Activated T-helper 2 cell treated with anti-CD3 and anti-CD28 coated beads, Interferon-gamma antibody, Interleukin-2, Interleukin-4, amounts not matched to agents 10 μg/mL and 5 μg/mL and 100 μg/mL, durations not matched to agents 14 hours and 24 hours and 36 hours (primary cell): ENCODE measurements at regions not wholly inside any gene's neighbourhood (a gene's known extent, or its start where the extent isn't known, plus 50 kb on each side); places are given as distances from the start of the nearest gene placed in this dataset.
A peak's percentile ranks its signal among the peaks of the same experiment; 100 is the strongest.

Experiments
- DNase-seq: peaks from one replicate; pipeline ENCODE4 v3.0.0; 2021; ENCODE audit warnings: low spot score
- H3K27ac Mint-ChIP-seq: one replicate; pipeline ENCODE4 v1.8.0; 2021; ENCODE audit warnings: mixed read lengths
- H3K27me3 Mint-ChIP-seq: one replicate; pipeline ENCODE4 v1.8.0; 2021; ENCODE audit warnings: low read depth, mixed read lengths
- H3K36me3 Mint-ChIP-seq: one replicate; pipeline ENCODE4 v1.8.0; 2021; ENCODE audit warnings: low read depth, mixed read lengths
- H3K4me1 Mint-ChIP-seq: one replicate; pipeline ENCODE4 v1.8.0; 2021; ENCODE audit warnings: low read depth, mixed read lengths
- H3K4me3 Mint-ChIP-seq: one replicate; pipeline ENCODE4 v1.8.0; 2021; ENCODE audit warnings: low read depth, mild to moderate bottlenecking, moderate library complexity, mixed read lengths
- H3K9me3 Mint-ChIP-seq: one replicate; pipeline ENCODE4 v1.8.0; 2021; ENCODE audit warnings: mixed read lengths
- intact Hi-C: fragments of 100-400 bp; cut with micrococcal nuclease; formaldehyde crosslinking; loops from one replicate; pipeline ENCODE4 v1.15.1; 2023

- intact Hi-C loops, result no loop called here
- DNase-seq, result no peak
- Mint-ChIP-seq H3K4me1 (no peaks in the 10 kb centered on the region), H3K4me3 (no peak overlapping the region), H3K27me3 (peaks cover 4% of the 10 kb centered on the region), H3K9me3 (no peaks in the 10 kb centered on the region), H3K36me3 (no peaks in the 10 kb centered on the region), H3K27ac (no peak overlapping the region)
Measured at GRCh38 chr22:49070501-49070900, 757.2 kb downstream of the BRD1 start.

DNA sequence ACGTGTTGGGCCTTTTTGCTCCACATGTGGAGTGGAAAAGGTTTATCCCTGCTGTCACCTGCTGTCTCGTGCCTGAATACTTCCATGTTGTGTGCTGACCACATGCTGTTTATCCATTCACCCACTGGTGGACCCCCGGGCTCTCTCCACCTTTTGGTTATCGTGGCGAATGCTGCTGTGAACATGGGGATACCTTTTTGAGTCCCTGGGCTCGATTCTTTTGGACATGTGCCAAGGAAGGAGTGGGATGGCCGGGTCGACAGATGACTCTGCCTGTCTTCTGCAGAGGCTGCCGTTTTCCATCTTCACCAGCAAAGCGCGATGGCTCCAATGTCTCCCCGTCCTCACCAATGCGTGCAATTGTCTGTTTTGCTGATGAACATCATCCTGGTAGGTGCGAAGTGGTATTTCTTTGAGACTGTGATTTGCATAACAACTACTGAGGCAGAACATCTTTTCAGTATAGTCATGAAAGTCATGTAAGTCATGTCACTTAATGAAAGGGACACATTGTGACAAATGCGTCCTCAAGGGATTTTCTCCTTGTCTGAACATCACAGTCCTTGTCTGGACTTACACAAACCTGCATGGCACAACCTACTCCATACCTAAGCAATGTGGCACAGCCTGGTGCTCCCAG is 758.7 kb downstream of the BRD1 start:
- Mint-ChIP-seq H3K27ac (no peak overlapping the region), H3K9me3 (no peaks in the 10 kb centered on the region), H3K36me3 (no peaks in the 10 kb centered on the region), H3K4me3 (no peak overlapping the region), H3K27me3 (peaks cover 4% of the 10 kb centered on the region), H3K4me1 (no peaks in the 10 kb centered on the region)
- intact Hi-C loops, result no loop called here
- DNase-seq, result no peak

DNA sequence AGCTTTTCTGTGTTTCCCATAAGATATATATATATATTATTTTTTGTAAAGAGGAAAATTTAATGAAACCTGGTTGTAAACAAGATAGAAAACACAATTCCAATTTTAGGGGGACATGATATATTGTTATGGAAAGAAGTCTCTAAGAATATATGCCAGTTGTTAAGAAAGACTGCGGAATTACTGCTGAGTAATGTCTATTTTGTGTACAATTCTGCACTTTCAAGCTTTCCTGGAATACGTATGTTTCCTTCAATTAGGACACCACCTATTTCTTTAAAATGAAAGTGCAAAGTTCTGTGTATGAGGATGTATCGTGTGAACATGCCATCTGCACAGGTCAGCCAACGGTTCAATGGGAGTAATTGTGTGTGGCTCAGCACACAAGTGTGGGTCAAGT is 760.2 kb downstream of the BRD1 start:
- no peak overlapping the region for H3K27ac Mint-ChIP-seq
- H3K36me3 Mint-ChIP-seq, result no peaks in the 10 kb centered on the region
- H3K4me3 Mint-ChIP-seq, result no peak overlapping the region
- H3K9me3 Mint-ChIP-seq, result no peaks in the 10 kb centered on the region
- peaks cover 4% of the 10 kb centered on the region for H3K27me3 Mint-ChIP-seq
- H3K4me1 Mint-ChIP-seq, result no peaks in the 10 kb centered on the region
- DNase-seq, result no peak
- intact Hi-C loops, result no loop called here

GRCh38 chr22:49066619-49067018 is 761.1 kb downstream of the BRD1 start:
- Mint-ChIP-seq H3K27ac (no peak overlapping the region), H3K4me1 (no peaks in the 10 kb centered on the region), H3K36me3 (no peaks in the 10 kb centered on the region), H3K9me3 (no peaks in the 10 kb centered on the region), H3K27me3 (peaks cover 4% of the 10 kb centered on the region), H3K4me3 (no peak overlapping the region)
- no peak for DNase-seq
- intact Hi-C loops, result no loop called here

- Mint-ChIP-seq H3K9me3 (no peaks in the 10 kb centered on the region), H3K27me3 (peaks cover 4% of the 10 kb centered on the region), H3K4me1 (no peaks in the 10 kb centered on the region), H3K4me3 (no peak overlapping the region), H3K36me3 (no peaks in the 10 kb centered on the region), H3K27ac (no peak overlapping the region)
- intact Hi-C loops, result no loop called here
- no peak for DNase-seq
Measured at GRCh38 chr22:49064836-49065235, 762.8 kb downstream of the BRD1 start.

GRCh38 chr22:49063545-49063890 is 764.2 kb downstream of the BRD1 start:
- H3K27ac Mint-ChIP-seq, result no peak overlapping the region
- intact Hi-C loops, result no loop called here
- no peaks in the 10 kb centered on the region for H3K4me1 Mint-ChIP-seq
- DNase-seq, result no peak
- no peaks in the 10 kb centered on the region for H3K36me3 Mint-ChIP-seq
- H3K9me3 Mint-ChIP-seq, result no peaks in the 10 kb centered on the region
- peaks cover 4% of the 10 kb centered on the region for H3K27me3 Mint-ChIP-seq
- H3K4me3 Mint-ChIP-seq, result no peak overlapping the region

DNA sequence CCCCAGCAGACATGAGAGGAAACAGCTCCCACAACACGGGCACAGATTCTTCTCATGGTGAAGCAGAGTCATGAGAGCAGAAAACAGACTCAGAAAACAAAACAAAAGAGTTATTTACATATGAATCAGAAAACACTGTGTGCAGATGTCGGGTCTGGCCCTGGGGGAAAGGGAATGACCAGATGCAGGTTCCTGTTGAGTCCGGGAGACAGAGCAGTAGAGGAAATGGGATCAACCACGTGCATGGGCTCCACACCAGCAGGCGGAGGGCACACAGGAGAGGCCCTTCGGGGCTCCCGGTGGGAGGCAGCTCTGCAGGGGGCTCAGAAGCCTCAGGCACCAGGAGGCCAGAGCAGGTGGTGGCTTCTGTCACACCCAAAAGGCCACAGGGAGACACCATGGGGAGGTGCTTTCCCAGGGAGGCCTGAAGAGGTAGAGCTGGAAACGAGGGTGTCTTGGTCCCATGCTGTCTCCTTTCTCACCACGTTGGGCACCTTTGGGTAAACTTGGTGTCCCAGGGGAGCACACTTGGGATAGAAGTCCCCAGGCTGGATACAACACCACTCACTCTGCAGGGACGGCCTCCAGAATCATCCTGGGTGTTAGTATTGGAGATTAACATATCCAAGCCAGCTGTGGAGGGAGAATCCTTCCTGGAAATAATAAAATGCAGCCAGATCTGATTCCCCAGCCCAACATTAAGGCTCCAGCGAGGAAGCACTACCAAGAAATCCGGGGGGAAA is 764.7 kb downstream of the BRD1 start:
- H3K27me3 Mint-ChIP-seq, result peaks cover 4% of the 10 kb centered on the region

DNA sequence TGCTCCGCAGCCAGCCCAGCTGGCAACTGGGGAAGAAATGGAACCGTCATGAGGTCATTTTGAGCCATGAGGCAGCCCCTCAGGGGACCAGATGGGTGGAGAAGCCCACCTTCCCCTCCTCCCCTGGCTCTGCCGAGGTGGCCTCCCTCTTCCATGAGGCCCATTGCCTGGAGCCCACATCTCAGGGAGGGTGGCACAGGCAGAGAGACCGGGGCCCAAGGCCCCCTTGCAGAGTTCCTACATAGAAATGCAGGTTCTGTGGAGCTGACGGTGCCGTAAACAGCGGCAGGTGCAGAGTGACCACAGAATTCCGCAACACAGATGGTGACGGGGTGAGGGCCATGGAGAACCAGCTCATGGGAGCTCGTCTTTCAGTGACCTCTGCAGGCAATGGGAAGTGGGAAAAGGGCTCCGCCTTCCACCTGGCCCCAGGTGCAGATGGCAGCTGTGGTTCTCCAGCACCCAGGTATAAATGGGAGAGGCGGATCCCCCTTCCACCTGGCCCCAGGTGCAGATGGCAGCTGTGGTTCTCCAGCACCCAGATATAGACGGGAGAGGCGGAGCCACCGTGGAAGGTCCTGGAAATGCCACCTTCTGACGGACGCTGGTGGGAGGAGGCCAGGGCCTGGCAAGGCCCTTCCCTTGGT is 765.4 kb downstream of the BRD1 start:
- H3K9me3 Mint-ChIP-seq, result no peaks in the 10 kb centered on the region
- no peak for DNase-seq
- H3K27me3 Mint-ChIP-seq, result peaks cover 4% of the 10 kb centered on the region
- intact Hi-C loops, result no loop called here
- no peak overlapping the region for H3K4me3 Mint-ChIP-seq
- H3K4me1 Mint-ChIP-seq, result no peaks in the 10 kb centered on the region
- H3K36me3 Mint-ChIP-seq, result no peaks in the 10 kb centered on the region
- H3K27ac Mint-ChIP-seq, result no peak overlapping the region

More for the DNA sequence above, 764.7 kb downstream of the BRD1 start:
- Mint-ChIP-seq H3K4me1 (no peaks in the 10 kb centered on the region), H3K36me3 (no peaks in the 10 kb centered on the region), H3K9me3 (no peaks in the 10 kb centered on the region), H3K4me3 (no peak overlapping the region), H3K27ac (no peak overlapping the region)
- no peak for DNase-seq
- intact Hi-C loops, result no loop called here

GRCh38 chr22:49057910-49058309 is 769.8 kb downstream of the BRD1 start:
- DNase-seq, result no peak
- Mint-ChIP-seq H3K9me3 (no peaks in the 10 kb centered on the region), H3K4me3 (no peak overlapping the region), H3K36me3 (no peaks in the 10 kb centered on the region), H3K27ac (no peak overlapping the region), H3K27me3 (no peaks in the 10 kb centered on the region), H3K4me1 (no peaks in the 10 kb centered on the region)
- intact Hi-C loops, result no loop called here

DNA sequence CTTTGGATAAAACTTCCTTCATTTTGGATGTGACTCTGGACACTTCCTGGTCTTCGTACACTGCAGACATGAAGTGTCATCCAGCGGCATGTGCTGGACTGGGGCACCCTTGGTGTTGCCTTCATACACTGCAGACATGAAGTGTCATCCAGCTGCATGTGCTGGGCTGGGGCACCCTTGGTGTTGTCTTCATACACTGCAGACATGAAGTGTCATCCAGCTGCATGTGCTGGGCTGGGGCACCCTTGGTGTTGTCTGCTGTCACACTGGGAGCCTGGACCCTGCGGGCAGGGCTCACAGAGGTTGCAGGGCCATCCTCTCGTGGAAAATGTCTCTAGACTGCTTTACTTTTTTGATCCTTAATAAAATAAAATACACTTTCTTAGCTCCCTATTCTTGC is 771.4 kb downstream of the BRD1 start:
- no peak for DNase-seq
- H3K9me3 Mint-ChIP-seq, result no peaks in the 10 kb centered on the region
- no peak overlapping the region for H3K4me3 Mint-ChIP-seq
- no peaks in the 10 kb centered on the region for H3K36me3 Mint-ChIP-seq
- no peak overlapping the region for H3K27ac Mint-ChIP-seq
- intact Hi-C loops, result no loop called here
- peaks cover 5% of the 10 kb centered on the region for H3K4me1 Mint-ChIP-seq
- no peaks in the 10 kb centered on the region for H3K27me3 Mint-ChIP-seq

- Mint-ChIP-seq H3K27ac (no peak overlapping the region), H3K9me3 (no peaks in the 10 kb centered on the region), H3K27me3 (no peaks in the 10 kb centered on the region), H3K36me3 (no peaks in the 10 kb centered on the region), H3K4me3 (no peak overlapping the region), H3K4me1 (peaks cover 5% of the 10 kb centered on the region)
- intact Hi-C loops, result no loop called here
- no peak for DNase-seq
Measured at GRCh38 chr22:49055406-49055805, 772.3 kb downstream of the BRD1 start.

GRCh38 chr22:49053578-49053977 is 774.1 kb downstream of the BRD1 start:
- H3K27ac Mint-ChIP-seq, result no peak overlapping the region
- no peaks in the 10 kb centered on the region for H3K36me3 Mint-ChIP-seq
- H3K4me1 Mint-ChIP-seq, result peaks cover 5% of the 10 kb centered on the region
- H3K9me3 Mint-ChIP-seq, result no peaks in the 10 kb centered on the region
- no peak for DNase-seq
- intact Hi-C loops, result no loop called here
- H3K27me3 Mint-ChIP-seq, result no peaks in the 10 kb centered on the region
- H3K4me3 Mint-ChIP-seq, result no peak overlapping the region

GRCh38 chr22:49052560-49052959 is 775.1 kb downstream of the BRD1 start:
- peak overlapping the region; percentile 86 for H3K4me3 Mint-ChIP-seq
- H3K4me1 Mint-ChIP-seq, result peaks cover 5% of the 10 kb centered on the region
- H3K36me3 Mint-ChIP-seq, result no peaks in the 10 kb centered on the region
- DNase-seq, result no peak
- intact Hi-C loops, result no loop called here
- no peaks in the 10 kb centered on the region for H3K27me3 Mint-ChIP-seq
- no peak overlapping the region for H3K27ac Mint-ChIP-seq
- no peaks in the 10 kb centered on the region for H3K9me3 Mint-ChIP-seq
